SK-N-MC (cell line): ENCODE measurements at regions not wholly inside any gene's neighbourhood (a gene's known extent, or its start where the extent isn't known, plus 50 kb on each side); places are given as distances from the start of the nearest gene placed in this dataset.

Source experiments
- EZH2 ChIP-seq: fragments of 200-600 bp; sonication (generic); IDR thresholded peaks from one replicate; pipeline ENCODE4 v1.6.1; 2017; ENCODE audit warnings: antibody characterized with exemption
- POLR2AphosphoS5 ChIP-seq: IDR thresholded peaks from 2 replicates; pipeline ENCODE4 v1.6.1; 2012; ENCODE audit warnings: mild to moderate bottlenecking, low read depth, low read length, borderline replicate concordance

DNA sequence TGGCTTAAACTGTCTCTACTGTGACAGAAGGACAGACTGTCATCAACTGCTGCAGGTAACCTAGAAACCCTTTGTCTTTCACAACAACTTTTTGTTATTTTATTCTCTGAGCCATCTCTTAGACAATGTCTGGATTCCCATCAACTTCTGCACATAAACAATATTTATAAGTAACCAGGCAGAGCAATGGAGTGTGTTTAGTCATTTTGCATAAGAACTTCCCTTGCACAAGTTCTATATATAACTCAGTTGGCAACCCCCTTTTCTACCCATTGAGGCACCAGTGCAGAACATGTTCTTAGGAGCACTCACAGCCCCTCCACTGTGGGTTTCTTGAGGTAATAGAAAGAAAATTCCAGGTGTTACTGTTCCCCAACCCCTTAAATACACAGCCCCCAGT, 65.0 kb upstream of the IL6 start:
- TF ChIP-seq EZH2 (no peak), POLR2AphosphoS5 (no peak)
